Mesodermal cell (in vitro differentiated cells): ENCODE measurements at regions not wholly inside any gene's neighbourhood (a gene's known extent, or its start where the extent isn't known, plus 50 kb on each side); places are given as distances from the start of the nearest gene placed in this dataset.
A peak's percentile ranks its signal among the peaks of the same experiment; 100 is the strongest.

ENCODE experiments used
- H3K27ac ChIP-seq: 2 replicates; pipeline ENCODE4 v1.7.0; 2013; ENCODE audit warnings: mild to moderate bottlenecking, low read depth, low read length, moderate library complexity; ENCODE audit not compliant: severe bottlenecking
- H3K36me3 ChIP-seq: 2 replicates; pipeline ENCODE4 v1.7.1; 2013; ENCODE audit warnings: mild to moderate bottlenecking, low read length, moderate library complexity; ENCODE audit not compliant: control insufficient read depth, insufficient read depth
- H3K4me1 ChIP-seq: one replicate; pipeline ENCODE4 v1.7.1; 2013; ENCODE audit warnings: mild to moderate bottlenecking, low read length; ENCODE audit not compliant: insufficient read depth, control insufficient read depth, poor library complexity, severe bottlenecking
- H3K4me3 ChIP-seq: 2 replicates; pipeline ENCODE4 v1.7.0; 2013; ENCODE audit warnings: low read length, control low read depth, mild to moderate bottlenecking; ENCODE audit not compliant: insufficient read depth, poor library complexity, severe bottlenecking; ENCODE audit errors: extremely low read depth
- H3K9me3 ChIP-seq: 2 replicates; pipeline ENCODE4 v1.7.1; 2013; ENCODE audit warnings: mild to moderate bottlenecking, low read length, moderate library complexity; ENCODE audit not compliant: control insufficient read depth
- WGBS, 2 experiments: methylation state at CpG; one replicate each; pipeline ENCODE4 v1.1.5; 2013; ENCODE audit warnings: missing lambda C conversion rate in 2 of 2; ENCODE audit not compliant: insufficient coverage in 2 of 2; 5-methylcytosine and 5-hydroxymethylcytosine counted together

GRCh38 chr1:58882322-58882948 lies 98.6 kb upstream of the JUN start:
- H3K36me3 ChIP-seq: no peaks in the 10 kb centered on the region
- 89 to 93% methylated on average over 8 to 9 of the region's 12 CpGs for WGBS, 2 experiments

GRCh38 chr1:58883037-58883887 lies 99.4 kb upstream of the JUN start:
- 90 to 91% methylated on average over 11 to 12 of the region's 12 CpGs for whole genome bisulfite sequencing, 2 experiments
- Histone ChIP-seq H3K4me3 (no peak overlapping the region), H3K27ac (peak overlapping the region; percentile 85), H3K9me3 (peaks cover 3% of the 10 kb centered on the region), H3K4me1 (peaks cover 14% of the 10 kb centered on the region), H3K36me3 (no peaks in the 10 kb centered on the region)

More at GRCh38 chr1:58882322-58882948, 98.6 kb upstream of the JUN start:
- Histone ChIP-seq H3K9me3 (peaks cover 3% of the 10 kb centered on the region), H3K4me3 (no peak overlapping the region), H3K4me1 (peaks cover 14% of the 10 kb centered on the region), H3K27ac (peak overlapping the region; percentile 85)

- WGBS, 2 experiments: 100% methylated on average over 3 of the region's 4 CpGs
- Histone ChIP-seq H3K27ac (peak overlapping the region; percentile 85), H3K4me1 (peaks cover 14% of the 10 kb centered on the region)
These were observed 100.1 kb upstream of the JUN start for GRCh38 chr1:58883888-58884482.

GRCh38 chr1:58884706-58885661 lies 101.1 kb upstream of the JUN start:
- Histone ChIP-seq H3K27ac (no peak overlapping the region), H3K4me1 (peaks cover 14% of the 10 kb centered on the region), H3K4me3 (no peak overlapping the region), H3K9me3 (no peaks in the 10 kb centered on the region), H3K36me3 (no peaks in the 10 kb centered on the region)
- 85 to 95% methylated on average over 5 to 7 of the region's 8 CpGs for WGBS, 2 experiments

More at GRCh38 chr1:58883888-58884482, 100.1 kb upstream of the JUN start:
- Histone ChIP-seq H3K36me3 (no peaks in the 10 kb centered on the region), H3K9me3 (peaks cover under 1% of the 10 kb centered on the region), H3K4me3 (no peak overlapping the region)

- H3K27ac ChIP-seq: no peak overlapping the region
- H3K4me3 ChIP-seq: no peak overlapping the region
- H3K4me1 ChIP-seq: peaks cover 14% of the 10 kb centered on the region
- no peaks in the 10 kb centered on the region for H3K36me3 ChIP-seq
- 50 to 90% methylated on average over 1 to 2 of the region's 5 CpGs for WGBS, 2 experiments
- no peaks in the 10 kb centered on the region for H3K9me3 ChIP-seq
These were observed 102.2 kb upstream of the JUN start for GRCh38 chr1:58885998-58886397.

- 91 to 100% methylated on average over 3 to 4 of the region's 4 CpGs for WGBS, 2 experiments
- no peak overlapping the region for H3K27ac ChIP-seq
- H3K36me3 ChIP-seq: no peaks in the 10 kb centered on the region
- no peak overlapping the region for H3K4me3 ChIP-seq
- H3K4me1 ChIP-seq: peaks cover 14% of the 10 kb centered on the region
- no peaks in the 10 kb centered on the region for H3K9me3 ChIP-seq
These were observed 102.8 kb upstream of the JUN start for GRCh38 chr1:58886611-58887010.

- Histone ChIP-seq H3K9me3 (no peaks in the 10 kb centered on the region), H3K36me3 (no peaks in the 10 kb centered on the region), H3K4me3 (no peak overlapping the region), H3K4me1 (peaks cover 14% of the 10 kb centered on the region), H3K27ac (no peak overlapping the region)
These were observed 103.2 kb upstream of the JUN start for GRCh38 chr1:58887059-58887458.

GRCh38 chr1:58888833-58889232 lies 105.0 kb upstream of the JUN start:
- 88 to 91% methylated on average over 4 of the region's 5 CpGs for WGBS, 2 experiments
- H3K27ac ChIP-seq: no peak overlapping the region
- H3K4me1 ChIP-seq: no peaks in the 10 kb centered on the region
- no peaks in the 10 kb centered on the region for H3K9me3 ChIP-seq
- H3K4me3 ChIP-seq: no peak overlapping the region
- H3K36me3 ChIP-seq: no peaks in the 10 kb centered on the region

GRCh38 chr1:58890113-58890512 lies 106.3 kb upstream of the JUN start:
- Histone ChIP-seq H3K4me1 (no peaks in the 10 kb centered on the region), H3K4me3 (no peak overlapping the region), H3K27ac (no peak overlapping the region), H3K36me3 (no peaks in the 10 kb centered on the region), H3K9me3 (no peaks in the 10 kb centered on the region)
- 100% methylated on average over 3 of the region's 3 CpGs for WGBS, 2 experiments

GRCh38 chr1:58890609-58891008 lies 106.8 kb upstream of the JUN start:
- H3K27ac ChIP-seq: no peak overlapping the region
- 81 to 88% methylated on average over 1 to 3 of the region's 3 CpGs for WGBS, 2 experiments
- H3K36me3 ChIP-seq: no peaks in the 10 kb centered on the region
- H3K4me1 ChIP-seq: peaks cover 3% of the 10 kb centered on the region
- no peak overlapping the region for H3K4me3 ChIP-seq
- no peaks in the 10 kb centered on the region for H3K9me3 ChIP-seq
